GM10248 (cell line): ENCODE measurements at regions not wholly inside any gene's neighbourhood (a gene's known extent, or its start where the extent isn't known, plus 50 kb on each side); places are given as distances from the start of the nearest gene placed in this dataset.

Experiments used
- CTCF ChIA-PET: fragments of 300-600 bp; sonication (Branson Sonifier 250); formaldehyde crosslinking; extraction: SDS; loops from one replicate; lab custom pipeline; 2021; ENCODE audit warnings: antibody characterized with exemption; lab: Yijun Ruan, JAX
- POLR2A ChIA-PET: fragments of 350-650 bp; sonication (Branson Sonifier 250); formaldehyde crosslinking; extraction: SDS; loops from one replicate; lab custom pipeline; 2020; ENCODE audit warnings: antibody characterized with exemption; lab: Yijun Ruan, JAX
- DNase-seq: peaks from one replicate; pipeline ENCODE4 v3.0.0; 2012; ENCODE audit errors: extremely low spot score
- TF ChIP-seq, protein P1 (sequence below): IDR thresholded peaks from 2 replicates; pipeline ENCODE4 v1.5.1; 2012; ENCODE audit warnings: mild to moderate bottlenecking, low read depth; ENCODE audit errors: extremely low read depth, missing control alignments, control extremely low read depth

DNA sequence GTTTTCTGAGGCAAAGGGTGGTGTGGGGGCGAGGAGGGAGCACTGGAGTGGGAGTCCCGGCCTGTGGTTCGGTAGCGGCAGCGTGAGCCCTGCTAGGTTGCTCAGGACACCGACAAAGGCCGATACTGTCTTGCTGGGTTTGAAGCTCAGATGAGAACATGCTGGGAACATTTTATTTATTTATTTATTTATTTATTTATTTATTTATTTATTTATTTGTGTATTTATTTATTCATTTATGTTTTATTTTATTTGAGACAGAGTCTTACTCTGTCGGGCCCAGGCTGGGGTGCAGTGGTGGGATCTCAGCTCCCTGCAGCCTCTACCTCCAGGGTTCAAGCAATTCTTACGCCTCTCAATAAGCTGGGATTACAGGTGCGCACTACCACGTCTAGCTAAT, 117.9 kb upstream of the GSE1 start:
- POLR2A ChIA-PET: no interaction called here
- TF ChIP-seq, protein P1, sequence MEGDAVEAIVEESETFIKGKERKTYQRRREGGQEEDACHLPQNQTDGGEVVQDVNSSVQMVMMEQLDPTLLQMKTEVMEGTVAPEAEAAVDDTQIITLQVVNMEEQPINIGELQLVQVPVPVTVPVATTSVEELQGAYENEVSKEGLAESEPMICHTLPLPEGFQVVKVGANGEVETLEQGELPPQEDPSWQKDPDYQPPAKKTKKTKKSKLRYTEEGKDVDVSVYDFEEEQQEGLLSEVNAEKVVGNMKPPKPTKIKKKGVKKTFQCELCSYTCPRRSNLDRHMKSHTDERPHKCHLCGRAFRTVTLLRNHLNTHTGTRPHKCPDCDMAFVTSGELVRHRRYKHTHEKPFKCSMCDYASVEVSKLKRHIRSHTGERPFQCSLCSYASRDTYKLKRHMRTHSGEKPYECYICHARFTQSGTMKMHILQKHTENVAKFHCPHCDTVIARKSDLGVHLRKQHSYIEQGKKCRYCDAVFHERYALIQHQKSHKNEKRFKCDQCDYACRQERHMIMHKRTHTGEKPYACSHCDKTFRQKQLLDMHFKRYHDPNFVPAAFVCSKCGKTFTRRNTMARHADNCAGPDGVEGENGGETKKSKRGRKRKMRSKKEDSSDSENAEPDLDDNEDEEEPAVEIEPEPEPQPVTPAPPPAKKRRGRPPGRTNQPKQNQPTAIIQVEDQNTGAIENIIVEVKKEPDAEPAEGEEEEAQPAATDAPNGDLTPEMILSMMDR: no peak
- CTCF ChIA-PET: interaction anchor here (0.9 to 2.2 kb wide), 7 partner anchors 13 to 120 kb away, joined by 3 to 6 read pairs (median 3); no protein-coding TSS in a partner anchor
- no peak for DNase-seq

- no peak for DNase-seq
- ChIA-PET POLR2A (no interaction called here), CTCF (interaction anchor here (0.9 to 2.2 kb wide), 7 partner anchors 12 to 120 kb away, joined by 3 to 6 read pairs (median 3); no protein-coding TSS in a partner anchor)
- TF ChIP-seq, protein P1: no peak
Measured at GRCh38 chr16:85495823-85496538, 117.1 kb upstream of the GSE1 start.

GRCh38 chr16:85497622-85498314, 115.4 kb upstream of the GSE1 start:
- no peak for DNase-seq
- TF ChIP-seq, protein P1: no peak
- ChIA-PET POLR2A (no interaction called here), CTCF (no interaction called here)

DNA sequence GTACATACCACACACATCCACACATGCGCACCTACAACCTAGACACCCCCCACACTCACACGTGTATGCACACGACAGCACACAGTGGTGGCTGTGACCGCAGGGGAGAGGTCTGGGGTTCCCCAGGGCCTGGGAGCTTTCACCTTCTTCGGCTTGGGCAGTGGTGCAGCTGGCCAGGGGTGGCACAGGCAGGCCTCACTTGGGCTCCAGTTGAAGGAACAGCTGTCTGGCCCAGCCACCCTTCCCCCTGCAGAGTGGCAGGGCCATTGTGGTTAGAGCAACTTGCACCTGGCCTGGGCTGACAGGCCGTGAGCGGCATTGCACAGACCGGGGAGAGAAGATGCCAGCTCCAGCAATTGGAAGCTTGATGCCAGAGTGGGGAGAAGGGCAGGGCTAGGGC, 114.5 kb upstream of the GSE1 start:
- TF ChIP-seq, protein P1: no peak
- DNase-seq: no peak
- POLR2A ChIA-PET: no interaction called here
- CTCF ChIA-PET: interaction anchor here (0.7 to 1.0 kb wide), 2 partner anchors 19 to 55 kb away, joined by 3 read pairs; no protein-coding TSS in a partner anchor

DNA sequence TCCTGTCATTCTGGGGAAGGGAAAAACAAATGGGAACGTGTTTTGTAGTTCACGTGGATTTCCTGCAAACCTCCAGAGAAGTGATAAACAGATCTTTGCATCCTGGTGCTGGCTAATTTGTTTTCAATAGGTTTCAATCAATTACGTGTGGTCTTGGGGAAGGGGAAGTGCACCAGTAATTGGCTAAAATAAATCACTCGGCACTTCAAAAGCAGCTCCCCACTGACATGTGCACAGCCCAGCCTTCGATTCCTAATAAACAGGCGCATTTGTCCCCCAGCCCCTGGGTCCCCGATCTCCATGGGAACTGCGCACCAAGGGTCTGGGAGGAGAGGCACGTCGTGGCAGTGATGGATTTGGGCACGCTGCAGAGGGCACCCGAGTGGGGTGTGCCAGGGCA, 112.9 kb upstream of the GSE1 start:
- no peak for DNase-seq
- TF ChIP-seq, protein P1: no peak
- CTCF ChIA-PET: no interaction called here
- POLR2A ChIA-PET: no interaction called here

DNA sequence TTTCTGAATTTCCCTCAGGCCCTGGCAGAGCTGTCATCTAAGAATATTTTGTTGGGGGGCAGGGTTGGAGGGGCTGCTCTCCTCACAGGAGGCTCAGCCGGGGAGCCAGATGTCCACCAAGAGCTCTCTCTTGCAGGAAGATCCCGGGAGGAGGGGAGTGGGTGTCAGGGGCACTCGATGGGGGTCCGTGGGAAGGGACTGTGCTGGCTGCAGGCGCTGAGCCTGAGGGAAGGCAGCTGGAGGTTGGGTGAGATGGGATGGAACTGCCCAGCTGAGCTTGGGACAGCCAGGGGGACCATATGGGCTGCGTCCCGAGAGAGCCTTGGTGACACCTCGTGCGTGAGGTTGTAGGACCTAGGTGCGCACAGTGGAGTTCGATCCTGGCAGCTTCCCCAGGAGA, 111.2 kb upstream of the GSE1 start:
- DNase-seq: no peak
- ChIA-PET POLR2A (interaction anchor here (0.6 kb wide), 1 partner anchor 637 kb away, joined by 9 read pairs; no protein-coding TSS in a partner anchor), CTCF (interaction anchor here (0.9 to 1.4 kb wide), 4 partner anchors 9 to 74 kb away, joined by 3 to 12 read pairs (median 3); no protein-coding TSS in a partner anchor)
- TF ChIP-seq, protein P1: no peak
